BLaER1 treated with 17β-estradiol and CSF1 and Interleukin-3, amounts not matched to agents 10 nM and 100 nM (cell line): ENCODE measurements at regions not wholly inside any gene's neighbourhood (a gene's known extent, or its start where the extent isn't known, plus 50 kb on each side); places are given as distances from the start of the nearest gene placed in this dataset.

Source experiments
- H3K27ac ChIP-seq, 11 experiments: shearing (Covaris generic); formaldehyde crosslinking; 2 replicates each; pipeline ENCODE4 v1.8.1; 2022
- H3K27me3 ChIP-seq, 11 experiments: shearing (Covaris generic); formaldehyde crosslinking; 2 replicates each; pipeline ENCODE4 v1.8.1; 2022
- H3K36me3 ChIP-seq, 11 experiments: shearing (Covaris generic); formaldehyde crosslinking; 2 replicates each; pipeline ENCODE4 v1.8.1; 2022
- H3K4me1 ChIP-seq, 10 experiments: shearing (Covaris generic); formaldehyde crosslinking; 2 replicates each; pipeline ENCODE4 v1.8.1; 2022
- H3K4me2 ChIP-seq, 11 experiments: shearing (Covaris generic); formaldehyde crosslinking; 2 replicates each; pipeline ENCODE4 v1.8.1; 2022
- H3K4me3 ChIP-seq, 10 experiments: shearing (Covaris generic); formaldehyde crosslinking; 2 replicates each; pipeline ENCODE4 v1.8.1; 2022
- H3K9ac ChIP-seq, 11 experiments: shearing (Covaris generic); formaldehyde crosslinking; 2 replicates each; pipeline ENCODE4 v1.8.1; 2022
- H3K9me3 ChIP-seq, 11 experiments: shearing (Covaris generic); formaldehyde crosslinking; replicated peaks in 1 of 11; 2 replicates each; pipeline ENCODE4 v1.8.1; 2022
- H4K20me1 ChIP-seq, 11 experiments: shearing (Covaris generic); formaldehyde crosslinking; 2 replicates each; pipeline ENCODE4 v1.8.1; 2022
- Cebpa-rat ChIP-seq, 11 experiments: shearing (Covaris generic); IDR thresholded peaks; 2 replicates each; pipeline ENCODE4 v1.8.1; 2022

DNA sequence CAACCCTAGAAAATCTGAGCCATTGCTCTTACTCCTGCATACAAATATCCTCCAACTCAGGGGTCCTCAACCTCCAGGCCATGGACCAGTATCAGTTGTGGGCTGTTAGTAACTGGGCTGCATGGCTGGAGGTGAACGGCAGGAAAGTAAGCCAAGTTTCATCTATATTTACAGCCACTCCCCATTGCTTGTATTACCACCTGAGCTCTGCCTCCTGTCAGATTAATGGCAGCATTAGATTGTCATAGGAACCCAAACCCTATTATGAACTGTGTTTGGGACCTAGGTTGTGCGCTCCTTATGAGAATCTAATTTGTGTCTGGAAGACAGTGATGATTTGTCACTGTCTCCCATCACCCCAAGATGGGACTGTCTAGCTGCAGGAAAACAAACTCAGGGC is 246.5 kb upstream of the CDIN1 start:
- H3K4me2 ChIP-seq, result no peak overlapping the region
- H3K4me3 ChIP-seq, result no peak overlapping the region
- H3K36me3 ChIP-seq, result no peaks in the 10 kb centered on the region; a peak in 1 of 22 replicates
- H4K20me1 ChIP-seq, result no peaks in the 10 kb centered on the region
- no peak for TF ChIP-seq Cebpa-rat (IDR thresholded peaks at IDR 0.05)
- peaks cover 0 to 16% (median 11%) of the 10 kb centered on the region in 11 experiments; a peak in 16 of 22 replicates for H3K9me3 ChIP-seq
- H3K4me1 ChIP-seq, result no peaks in the 10 kb centered on the region
- H3K9ac ChIP-seq, result no peak overlapping the region
- no peak overlapping the region for H3K27ac ChIP-seq
- no peaks in the 10 kb centered on the region for H3K27me3 ChIP-seq

DNA sequence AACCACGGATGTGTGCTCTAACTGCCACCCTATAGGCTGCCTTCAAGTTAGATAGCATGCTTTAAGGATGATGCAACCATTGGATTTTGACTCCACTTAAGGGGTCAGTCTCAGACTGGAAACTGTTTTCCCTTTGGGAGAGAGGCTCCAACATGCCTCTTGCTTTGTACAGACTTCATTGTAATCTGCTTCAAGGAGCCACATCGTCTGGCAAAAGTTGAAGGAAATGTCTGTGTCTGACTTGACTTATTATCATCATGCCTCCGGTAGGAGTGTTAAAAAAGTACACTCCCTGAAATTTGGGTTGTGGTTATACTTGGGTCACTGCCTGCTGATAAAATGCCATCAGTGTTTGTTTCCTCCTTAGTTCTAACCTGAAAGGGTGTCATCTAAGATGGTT is 245.4 kb upstream of the CDIN1 start:
- Histone ChIP-seq H3K4me2 (no peak overlapping the region), H3K27ac (no peak overlapping the region), H3K9me3 (peaks cover 0 to 7% (median 1%) of the 10 kb centered on the region in 11 experiments; a peak in 14 of 22 replicates), H3K4me3 (no peak overlapping the region), H3K27me3 (no peaks in the 10 kb centered on the region), H3K4me1 (no peaks in the 10 kb centered on the region), H4K20me1 (no peaks in the 10 kb centered on the region), H3K36me3 (no peaks in the 10 kb centered on the region), H3K9ac (no peak overlapping the region)
- no peak for TF ChIP-seq Cebpa-rat (IDR thresholded peaks at IDR 0.05)

DNA sequence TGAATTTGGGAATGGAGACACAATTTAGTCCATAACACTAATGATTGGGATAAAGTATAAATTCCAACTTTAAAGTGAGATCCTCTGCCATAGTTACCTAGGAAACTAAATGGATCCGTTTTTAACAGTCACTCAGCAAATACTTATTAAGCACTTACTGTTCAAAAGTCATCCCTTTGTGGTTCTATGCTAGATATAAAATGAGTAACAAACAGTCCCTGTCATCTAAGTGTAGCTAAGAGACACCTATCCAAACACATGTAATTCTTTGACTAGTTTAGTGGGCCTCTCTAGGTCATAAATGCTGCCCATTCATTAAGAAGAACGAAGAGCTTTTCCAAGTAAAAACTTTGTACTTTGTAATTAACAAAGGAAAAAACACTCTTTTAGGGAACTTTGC is 244.2 kb upstream of the CDIN1 start:
- H3K9ac ChIP-seq, result no peak overlapping the region
- no peaks in the 10 kb centered on the region for H3K36me3 ChIP-seq
- H3K4me2 ChIP-seq, result no peak overlapping the region
- TF ChIP-seq Cebpa-rat (IDR thresholded peaks at IDR 0.05), result no peak
- H3K4me3 ChIP-seq, result no peak overlapping the region
- H4K20me1 ChIP-seq, result no peaks in the 10 kb centered on the region
- H3K4me1 ChIP-seq, result no peaks in the 10 kb centered on the region
- H3K9me3 ChIP-seq, result peaks cover 0 to 5% (median 0%) of the 10 kb centered on the region in 11 experiments; a peak in 1 of 22 replicates
- H3K27ac ChIP-seq, result no peak overlapping the region
- no peaks in the 10 kb centered on the region for H3K27me3 ChIP-seq

DNA sequence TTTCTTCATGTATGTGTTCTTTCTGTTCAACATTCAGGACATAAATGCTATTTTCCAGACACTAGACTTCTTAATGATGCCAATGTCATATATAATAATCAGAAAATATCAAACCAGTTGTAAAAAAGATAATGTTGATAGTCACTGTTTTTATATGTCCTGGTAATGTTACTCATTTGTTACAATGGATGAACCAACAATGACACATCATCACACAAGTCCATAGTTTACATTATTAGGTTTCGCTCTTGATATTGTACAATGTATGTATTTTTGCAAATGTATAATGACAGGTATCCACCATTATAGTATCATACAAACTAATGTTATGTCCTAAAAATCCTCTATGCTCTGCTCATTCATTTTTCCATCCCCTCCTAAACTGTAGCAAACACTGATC is 243.8 kb upstream of the CDIN1 start:
- no peak overlapping the region for H3K4me3 ChIP-seq
- H4K20me1 ChIP-seq, result no peaks in the 10 kb centered on the region
- no peaks in the 10 kb centered on the region for H3K27me3 ChIP-seq
- peaks cover 0 to 5% (median 0%) of the 10 kb centered on the region in 11 experiments; a peak in 1 of 22 replicates for H3K9me3 ChIP-seq
- H3K4me2 ChIP-seq, result no peak overlapping the region
- no peak overlapping the region for H3K27ac ChIP-seq
- H3K4me1 ChIP-seq, result no peaks in the 10 kb centered on the region
- no peak overlapping the region for H3K9ac ChIP-seq
- H3K36me3 ChIP-seq, result no peaks in the 10 kb centered on the region
- TF ChIP-seq Cebpa-rat (IDR thresholded peaks at IDR 0.05), result no peak

DNA sequence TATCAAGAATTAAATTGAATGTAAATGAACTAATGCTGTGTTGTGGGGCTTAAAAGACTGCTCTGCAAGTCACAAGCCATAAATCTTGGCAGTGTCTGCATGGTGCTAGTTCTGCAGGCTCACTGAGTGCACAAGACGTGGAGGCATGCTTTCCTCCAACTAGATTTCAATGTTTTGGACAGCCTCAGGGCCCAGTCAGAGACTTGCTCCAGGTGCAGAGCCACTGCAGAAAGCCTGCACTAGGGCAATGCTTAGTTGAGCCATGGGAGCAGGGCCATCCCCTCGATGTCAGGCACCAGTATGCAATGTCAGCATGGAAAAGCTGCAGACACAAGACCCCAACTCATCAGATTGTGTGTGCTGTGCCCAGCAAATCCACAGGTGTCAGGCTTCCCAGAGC is 234.5 kb upstream of the CDIN1 start:
- no peak overlapping the region for H3K9ac ChIP-seq
- TF ChIP-seq Cebpa-rat (IDR thresholded peaks at IDR 0.05), result no peak
- no peaks in the 10 kb centered on the region for H3K27me3 ChIP-seq
- no peaks in the 10 kb centered on the region for H4K20me1 ChIP-seq
- H3K4me3 ChIP-seq, result no peak overlapping the region
- H3K4me2 ChIP-seq, result no peak overlapping the region
- H3K9me3 ChIP-seq, result peaks cover 0 to 8% (median 0%) of the 10 kb centered on the region in 11 experiments; a peak in 4 of 22 replicates
- no peak overlapping the region for H3K27ac ChIP-seq
- H3K4me1 ChIP-seq, result no peaks in the 10 kb centered on the region
- no peaks in the 10 kb centered on the region for H3K36me3 ChIP-seq

DNA sequence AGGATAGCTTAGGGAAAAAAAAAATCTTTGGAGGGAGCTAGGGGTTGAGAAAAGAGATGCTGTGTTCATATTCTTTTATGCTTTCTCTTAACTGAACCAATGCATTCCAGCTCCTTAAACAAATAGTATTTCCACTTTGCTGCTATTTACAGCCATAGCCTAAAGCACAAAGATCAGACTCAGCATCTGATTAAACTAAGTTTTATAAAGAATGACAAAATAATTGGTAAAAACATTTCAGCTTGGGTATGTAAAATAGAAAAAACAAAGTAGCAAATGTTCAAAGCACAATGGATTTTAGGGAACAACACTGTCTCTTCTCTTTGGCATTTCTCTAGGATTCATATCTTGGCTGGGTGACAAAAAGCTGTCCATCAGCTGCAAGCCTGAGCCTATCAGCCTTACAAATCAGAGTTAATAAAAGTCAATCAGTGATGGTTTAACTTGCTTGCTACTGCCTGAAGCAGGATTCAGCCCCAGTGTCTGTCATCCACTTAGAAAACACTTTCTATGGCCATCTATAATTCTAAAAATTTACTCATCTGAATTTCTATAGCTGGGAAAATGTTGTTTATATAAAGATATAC is 232.1 kb upstream of the CDIN1 start:
- TF ChIP-seq Cebpa-rat (IDR thresholded peaks at IDR 0.05), result no peak
- Histone ChIP-seq H3K9ac (no peak overlapping the region), H3K27ac (no peak overlapping the region), H3K4me1 (no peaks in the 10 kb centered on the region), H3K27me3 (no peaks in the 10 kb centered on the region), H4K20me1 (no peaks in the 10 kb centered on the region), H3K9me3 (peaks cover 0 to 6% (median 0%) of the 10 kb centered on the region in 11 experiments; a peak in 4 of 22 replicates), H3K36me3 (no peaks in the 10 kb centered on the region), H3K4me2 (no peak overlapping the region), H3K4me3 (no peak overlapping the region)

DNA sequence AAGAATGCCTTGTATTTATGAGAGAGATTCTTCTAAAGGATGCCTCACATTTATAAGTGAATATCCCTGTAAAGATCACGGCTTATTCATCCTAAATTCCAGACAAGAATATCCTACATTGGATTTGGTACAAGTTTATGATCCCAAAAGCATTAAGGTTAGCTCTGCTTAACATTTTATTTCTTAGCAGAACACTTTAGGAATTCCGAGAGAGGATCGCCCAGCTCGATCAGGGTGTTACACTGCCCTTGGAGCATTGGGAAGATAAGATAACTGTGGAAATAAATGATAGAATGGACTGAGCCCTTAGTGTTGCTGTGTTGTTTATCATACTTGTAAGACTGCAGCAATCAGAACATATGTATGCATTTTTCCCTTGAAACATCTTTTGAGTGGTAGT is 223.0 kb upstream of the CDIN1 start:
- H3K4me1 ChIP-seq, result peaks cover 36 to 51% (median 44%) of the 10 kb centered on the region in 10 experiments
- no peak overlapping the region; a peak in 1 of 20 replicates for H3K4me3 ChIP-seq
- TF ChIP-seq Cebpa-rat (IDR thresholded peaks at IDR 0.05), result no peak
- peaks cover 0 to 16% (median 6%) of the 10 kb centered on the region in 11 experiments; a peak in 6 of 22 replicates for H3K9me3 ChIP-seq
- peak overlapping the region in 9 of 11 experiments; percentile 51 to 72 (median 62); a peak in 8 of 22 replicates for H3K9ac ChIP-seq
- H4K20me1 ChIP-seq, result no peaks in the 10 kb centered on the region
- H3K36me3 ChIP-seq, result no peaks in the 10 kb centered on the region
- H3K27me3 ChIP-seq, result no peaks in the 10 kb centered on the region
- peak overlapping the region; percentile 72 to 94 (median 86) for H3K4me2 ChIP-seq
- H3K27ac ChIP-seq, result peak overlapping the region in 10 of 11 experiments; percentile 61 to 86 (median 80); a peak in 19 of 22 replicates

DNA sequence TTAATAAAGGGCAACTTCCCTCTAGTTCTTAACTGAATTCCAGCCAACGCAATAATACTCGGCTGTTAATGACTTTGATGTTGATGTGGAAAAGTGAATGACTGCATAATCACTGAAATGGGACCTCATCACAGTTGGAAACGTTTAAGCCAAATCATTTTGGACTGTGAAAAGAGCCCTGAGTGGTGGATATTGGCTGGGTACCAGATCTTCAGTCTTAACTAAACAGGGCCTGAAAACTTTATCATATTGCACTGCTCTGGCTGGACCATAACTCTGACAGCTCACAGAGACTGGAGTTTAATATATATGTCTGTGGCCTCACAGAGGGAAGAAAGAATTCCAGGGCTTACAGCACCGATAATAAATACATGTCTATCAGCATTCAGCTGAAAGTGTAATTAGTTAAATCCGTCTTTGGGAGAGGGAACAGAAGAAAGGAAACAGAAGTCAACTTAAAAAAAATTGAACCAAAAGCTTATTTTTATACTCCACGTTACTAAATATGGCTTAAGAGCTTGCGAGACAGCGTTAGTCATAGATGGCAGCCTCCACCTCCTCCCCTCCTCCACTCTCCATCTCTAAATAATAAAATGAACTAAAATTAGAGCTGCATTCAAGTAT is 222.3 kb upstream of the CDIN1 start:
- H3K36me3 ChIP-seq, result no peaks in the 10 kb centered on the region
- H3K9ac ChIP-seq, result peak overlapping the region in 10 of 11 experiments; percentile 42 to 72 (median 62); a peak in 18 of 22 replicates
- peak overlapping the region in 9 of 10 experiments; percentile 2 to 34 (median 17); a peak in 10 of 20 replicates for H3K4me3 ChIP-seq
- TF ChIP-seq Cebpa-rat (IDR thresholded peaks at IDR 0.05), result no peak
- H3K4me1 ChIP-seq, result peaks cover 36 to 51% (median 44%) of the 10 kb centered on the region in 10 experiments
- no peaks in the 10 kb centered on the region for H3K27me3 ChIP-seq
- peak overlapping the region; percentile 72 to 94 (median 86) for H3K4me2 ChIP-seq
- no peaks in the 10 kb centered on the region for H4K20me1 ChIP-seq
- peak overlapping the region in 10 of 11 experiments; percentile 61 to 86 (median 80); a peak in 20 of 22 replicates for H3K27ac ChIP-seq
- peaks cover 0 to 16% (median 6%) of the 10 kb centered on the region in 11 experiments; a peak in 6 of 22 replicates for H3K9me3 ChIP-seq

DNA sequence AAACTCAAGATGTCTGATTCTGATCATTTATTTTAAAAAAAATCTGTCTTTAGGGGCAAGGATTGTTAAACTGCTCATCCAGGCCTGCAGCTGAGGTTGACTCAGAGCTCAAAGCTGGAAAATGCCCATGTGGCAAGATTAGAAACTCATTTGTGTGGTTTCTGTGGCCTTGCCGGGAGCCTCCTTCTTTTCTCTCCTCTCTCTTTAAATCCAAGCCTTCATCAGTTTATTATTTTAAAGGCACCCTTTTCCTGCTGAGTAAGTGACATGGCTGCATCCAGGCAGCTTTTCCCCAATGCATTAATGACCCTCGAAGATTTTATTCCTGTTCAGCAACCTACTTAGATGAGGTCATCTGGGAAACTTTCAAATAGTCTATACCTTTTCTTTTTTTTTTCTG is 221.3 kb upstream of the CDIN1 start:
- H3K9me3 ChIP-seq, result peaks cover 0 to 16% (median 5%) of the 10 kb centered on the region in 11 experiments; a peak in 6 of 22 replicates
- TF ChIP-seq Cebpa-rat (IDR thresholded peaks at IDR 0.05), result no peak
- H3K4me2 ChIP-seq, result peak overlapping the region; percentile 72 to 94 (median 86)
- H3K27me3 ChIP-seq, result no peaks in the 10 kb centered on the region
- peak overlapping the region in 4 of 10 experiments; percentile 9 to 34 (median 25); a peak in 4 of 20 replicates for H3K4me3 ChIP-seq
- peak overlapping the region in 10 of 11 experiments; percentile 61 to 86 (median 80); a peak in 20 of 22 replicates for H3K27ac ChIP-seq
- peaks cover 36 to 51% (median 44%) of the 10 kb centered on the region in 10 experiments for H3K4me1 ChIP-seq
- H3K36me3 ChIP-seq, result no peaks in the 10 kb centered on the region
- no peaks in the 10 kb centered on the region for H4K20me1 ChIP-seq
- H3K9ac ChIP-seq, result peak overlapping the region in 10 of 11 experiments; percentile 28 to 72 (median 62); a peak in 17 of 22 replicates
